NCI-H82 treated with DMSO at 0.1 percent for 48 hours (cell line): ENCODE measurements at regions not wholly inside any gene's neighbourhood (a gene's known extent, or its start where the extent isn't known, plus 50 kb on each side); places are given as distances from the start of the nearest gene placed in this dataset.

ENCODE experiments used
- DNase-seq: peaks from one replicate; lab custom pipeline; 2025; ENCODE audit not compliant: unreplicated experiment; lab: John Stamatoyannopoulos, UW

GRCh38 chr3:65118912-65119499 is 431.2 kb upstream of the ADAMTS9 start:
- DNase-seq = no peak

DNA sequence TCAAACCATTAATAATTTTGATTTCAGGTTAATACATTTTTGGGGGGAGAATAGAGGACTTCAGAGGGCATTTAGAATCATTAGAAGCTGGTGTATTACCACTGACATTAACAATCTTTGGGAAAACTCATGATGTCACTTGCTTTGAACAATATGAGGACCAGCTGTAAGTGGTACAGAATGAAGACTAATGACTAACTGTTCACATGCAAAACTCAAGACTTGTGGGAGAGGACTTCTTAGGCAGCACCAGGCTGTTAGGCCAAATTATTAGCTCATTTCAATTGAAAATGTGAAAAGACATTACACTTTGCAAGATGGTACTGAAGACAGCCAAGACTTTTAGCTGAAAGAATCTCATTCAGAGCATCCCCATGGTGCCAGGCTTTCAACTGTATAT is 426.2 kb upstream of the ADAMTS9 start:
- no peak for DNase-seq

DNA sequence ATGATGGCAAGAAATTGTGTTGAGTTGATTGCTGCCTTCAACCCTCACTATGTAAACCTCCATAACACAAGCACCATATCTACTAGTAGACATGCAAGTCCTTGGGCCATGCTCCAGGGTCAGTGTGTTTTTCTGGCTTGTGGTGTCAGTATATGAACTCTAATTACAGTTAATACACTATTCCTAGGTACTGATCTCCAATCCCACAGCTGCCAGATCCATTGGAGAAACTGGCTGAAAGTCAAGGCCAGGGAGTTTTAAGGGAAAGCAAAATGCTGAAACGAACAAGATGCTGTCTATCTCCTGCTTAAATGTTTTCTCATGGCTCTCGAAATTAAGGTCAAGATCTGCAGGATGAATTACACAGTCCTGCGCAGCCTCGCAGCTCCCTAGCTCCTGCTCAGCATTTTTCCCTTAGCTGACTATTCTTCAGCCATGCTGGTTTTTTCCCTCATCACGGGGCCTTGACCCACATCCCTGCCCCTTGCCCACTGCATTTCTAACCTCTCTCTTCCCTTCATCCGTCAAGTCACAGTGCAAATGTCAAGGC is 425.0 kb upstream of the ADAMTS9 start:
- DNase-seq = no peak

- no peak for DNase-seq
Observed at GRCh38 chr3:65110661-65111060, 422.9 kb upstream of the ADAMTS9 start.

DNA sequence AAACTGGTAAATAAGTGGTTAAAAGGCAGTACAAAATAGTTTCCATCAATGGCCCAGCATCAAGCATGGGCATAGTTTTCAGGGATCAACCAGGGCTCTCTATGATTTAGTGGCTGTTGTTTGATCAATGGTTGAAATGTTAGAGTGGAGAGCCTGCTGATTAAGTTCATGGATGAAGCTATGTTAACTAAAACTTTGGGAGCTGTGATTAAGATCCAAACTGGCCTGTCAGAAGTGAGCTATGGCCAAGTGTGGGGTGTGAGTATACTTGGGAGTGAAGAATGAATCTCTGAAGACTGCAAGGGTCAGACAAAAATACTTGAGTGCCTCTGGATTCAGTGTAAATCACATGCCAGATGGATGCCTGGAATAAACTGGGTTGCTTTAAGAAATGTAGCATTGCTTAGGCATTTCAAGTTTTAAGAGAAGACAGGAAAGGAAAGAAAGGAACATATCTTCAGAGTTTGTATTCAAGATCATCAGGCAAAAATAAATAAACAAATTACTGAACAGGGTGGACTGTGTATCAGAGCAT is 422.2 kb upstream of the ADAMTS9 start:
- DNase-seq = no peak

- no peak for DNase-seq
Observed at GRCh38 chr3:65107174-65107573, 419.4 kb upstream of the ADAMTS9 start.

GRCh38 chr3:65101450-65101849 is 413.6 kb upstream of the ADAMTS9 start:
- no peak for DNase-seq

GRCh38 chr3:65098400-65098799 is 410.6 kb upstream of the ADAMTS9 start:
- no peak for DNase-seq

- DNase-seq = no peak
Observed at GRCh38 chr3:65096110-65096745, 408.4 kb upstream of the ADAMTS9 start.

DNA sequence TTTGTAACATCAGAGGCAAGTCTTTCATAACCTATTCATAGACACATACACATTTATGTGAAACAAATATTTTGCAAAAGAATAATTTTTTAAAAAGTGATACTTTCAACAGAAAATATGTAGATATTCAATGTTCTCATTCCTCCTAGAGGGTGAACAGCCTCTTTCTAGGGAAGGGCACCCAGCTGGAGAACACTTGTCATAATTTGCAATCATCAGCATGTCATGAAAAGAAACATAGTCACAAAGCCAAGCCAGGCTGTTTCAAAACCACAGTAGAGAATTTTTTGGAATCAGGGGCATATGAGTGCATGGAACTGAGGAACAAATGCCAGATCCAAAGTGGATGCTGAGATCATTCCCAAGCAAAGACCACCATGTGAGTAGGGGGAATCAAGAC is 406.9 kb upstream of the ADAMTS9 start:
- DNase-seq = no peak

DNA sequence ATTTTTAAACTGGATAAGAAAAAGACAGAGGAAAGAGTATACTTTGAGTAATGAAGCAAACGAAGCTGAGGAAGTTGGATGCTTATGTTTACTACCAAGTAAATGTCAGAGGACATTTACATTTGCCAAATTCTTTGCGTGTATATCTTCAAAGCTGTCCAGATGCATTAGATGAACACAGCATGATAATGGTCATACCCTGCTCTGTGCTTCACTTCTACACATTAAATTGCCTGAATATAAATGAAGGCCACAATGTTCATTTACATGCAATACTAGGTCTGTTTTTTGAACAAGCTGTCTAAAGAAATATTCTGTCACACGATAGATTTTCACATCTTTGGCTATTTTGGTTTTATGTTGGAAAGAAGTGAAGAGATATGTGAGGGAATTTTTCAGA is 405.8 kb upstream of the ADAMTS9 start:
- no peak for DNase-seq

DNA sequence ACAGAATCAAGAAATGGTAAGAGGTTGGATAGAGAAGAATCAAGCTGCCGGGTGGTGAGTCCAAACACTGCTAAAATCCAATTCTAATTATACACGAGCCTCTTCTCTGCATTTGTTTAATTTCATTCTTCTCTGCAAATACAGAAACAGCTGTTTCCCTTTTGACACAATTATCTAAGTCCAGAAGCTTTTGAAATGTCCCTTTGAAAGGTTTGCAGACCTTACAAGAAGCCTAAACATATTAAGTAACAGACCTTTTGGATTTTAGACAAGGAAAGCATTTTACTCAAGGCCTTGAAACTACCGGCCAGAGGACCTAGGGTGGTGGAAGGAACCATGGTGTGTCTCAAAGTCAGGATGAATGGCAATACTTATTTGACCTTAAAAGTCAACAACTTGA is 403.8 kb upstream of the ADAMTS9 start:
- DNase-seq = no peak

DNA sequence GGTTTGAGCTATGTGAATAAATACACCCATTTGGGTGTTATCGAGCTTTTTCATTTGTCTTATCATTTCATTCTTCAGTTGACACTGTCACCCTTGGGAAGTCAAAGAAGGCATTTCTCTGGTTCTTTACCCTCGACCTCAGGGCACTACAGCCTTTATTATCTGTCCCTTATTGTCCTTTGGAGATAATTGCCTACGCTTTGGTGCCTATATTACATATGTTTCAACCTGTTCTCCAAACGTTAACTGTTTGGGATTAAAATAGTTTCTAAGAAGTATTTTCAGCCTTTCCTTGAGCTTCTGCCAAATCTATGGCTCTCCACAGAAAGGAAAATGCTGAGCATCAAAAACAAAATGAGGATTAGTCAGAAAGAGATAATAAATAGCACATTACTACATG is 395.4 kb upstream of the ADAMTS9 start:
- no peak for DNase-seq

- no peak for DNase-seq
Observed at GRCh38 chr3:65081536-65081935, 393.7 kb upstream of the ADAMTS9 start.

- no peak for DNase-seq
Observed at GRCh38 chr3:65080432-65080831, 392.6 kb upstream of the ADAMTS9 start.

DNA sequence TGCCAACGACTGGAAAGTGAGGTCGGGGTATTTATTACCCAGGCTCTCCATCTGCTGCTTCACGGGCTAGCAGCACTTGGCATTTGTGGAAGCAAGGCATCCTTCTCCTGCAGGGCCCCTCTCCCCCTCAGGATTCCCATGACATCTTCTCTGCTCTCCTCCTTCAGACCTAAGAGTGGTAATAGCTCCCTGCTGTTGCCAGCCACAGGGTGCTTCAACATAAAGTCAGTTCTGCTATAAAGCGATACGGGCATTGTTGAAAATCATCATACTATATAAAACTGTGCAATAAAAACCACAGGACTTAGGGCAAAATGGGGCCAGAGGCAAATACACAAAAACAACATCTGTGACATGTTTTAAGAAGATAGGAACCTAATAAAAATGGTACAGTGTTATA is 391.8 kb upstream of the ADAMTS9 start:
- DNase-seq = no peak

DNA sequence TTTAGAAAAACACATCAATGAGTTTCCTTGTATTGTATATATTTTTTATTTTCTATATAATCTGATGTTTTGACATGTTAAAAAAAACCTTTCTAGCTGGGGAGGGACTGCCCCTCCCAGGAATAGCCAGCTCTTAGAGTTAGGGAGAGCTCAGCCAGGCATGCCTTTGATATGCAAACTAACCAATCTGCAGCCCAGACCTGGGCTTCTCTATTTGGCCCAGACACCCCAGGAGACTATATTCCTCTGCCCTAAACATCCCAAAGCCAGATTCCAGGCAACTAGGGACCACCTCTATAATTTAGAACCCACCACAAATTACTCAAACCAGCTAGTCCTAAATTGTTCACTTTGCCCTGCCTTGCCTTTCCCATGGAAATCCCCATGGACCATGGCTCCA is 390.9 kb upstream of the ADAMTS9 start:
- DNase-seq = no peak

GRCh38 chr3:65077124-65077523 is 389.3 kb upstream of the ADAMTS9 start:
- DNase-seq = no peak

DNA sequence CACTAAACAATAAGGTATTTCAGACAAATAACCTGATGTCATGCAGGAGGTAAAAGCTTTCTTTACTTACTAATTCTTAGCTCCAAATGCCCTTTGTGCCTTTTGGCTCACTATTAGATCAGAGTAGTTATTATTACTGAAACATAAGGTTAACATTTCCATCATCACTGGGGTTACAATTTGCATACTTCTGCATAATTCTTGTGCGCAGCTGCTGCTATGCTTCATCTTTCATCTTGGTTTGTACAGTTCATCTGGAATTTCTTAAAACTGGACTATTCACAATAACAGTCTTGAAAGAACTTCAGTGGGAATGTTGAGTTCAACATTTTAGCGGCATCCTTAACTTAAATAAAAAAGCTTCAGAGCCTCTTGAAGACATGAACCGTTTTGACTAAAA is 383.2 kb upstream of the ADAMTS9 start:
- DNase-seq = no peak

GRCh38 chr3:65060904-65061303 is 373.1 kb upstream of the ADAMTS9 start:
- DNase-seq = peak; percentile 28

- no peak for DNase-seq
Observed at GRCh38 chr3:65052101-65052500, 364.3 kb upstream of the ADAMTS9 start.

- no peak for DNase-seq
Observed at GRCh38 chr3:65048151-65048550, 360.4 kb upstream of the ADAMTS9 start.

- DNase-seq = no peak
Observed at GRCh38 chr3:65045138-65045537, 357.3 kb upstream of the ADAMTS9 start.
